Type B pancreatic cell (in vitro differentiated cells): ENCODE measurements at regions not wholly inside any gene's neighbourhood (a gene's known extent, or its start where the extent isn't known, plus 50 kb on each side); places are given as distances from the start of the nearest gene placed in this dataset.

Experiments used
- DNase-seq: peaks from one replicate; pipeline ENCODE4 v3.0.0; 2021; ENCODE audit warnings: mixed read lengths; ENCODE audit not compliant: unreplicated experiment; ENCODE audit errors: extremely low spot score
- H3K27ac Mint-ChIP-seq: 2 replicates; pipeline ENCODE4 v1.8.0; 2021; ENCODE audit warnings: mild to moderate bottlenecking, mixed read lengths
- H3K27me3 Mint-ChIP-seq: 2 replicates; pipeline ENCODE4 v1.8.0; 2021; ENCODE audit warnings: mixed read lengths
- H3K36me3 Mint-ChIP-seq: 2 replicates; pipeline ENCODE4 v1.8.0; 2021; ENCODE audit warnings: mixed read lengths
- H3K4me1 Mint-ChIP-seq: one replicate; pipeline ENCODE4 v1.8.0; 2021; ENCODE audit warnings: mixed read lengths; ENCODE audit not compliant: unreplicated experiment
- H3K4me3 Mint-ChIP-seq: 2 replicates; pipeline ENCODE4 v1.8.0; 2021; ENCODE audit warnings: mild to moderate bottlenecking, mixed read lengths
- H3K9me3 Mint-ChIP-seq: 2 replicates; pipeline ENCODE4 v1.8.0; 2021; ENCODE audit warnings: mixed read lengths
- CTCF ChIP-seq: fragments of 200-600 bp; sonication (generic); conservative IDR thresholded peaks from 2 replicates; pipeline ENCODE4 v1.5.0; 2021; ENCODE audit warnings: antibody characterized with exemption, mild to moderate bottlenecking

GRCh38 chr1:114333690-114334089 lies 177.3 kb downstream of the TRIM33 start:
- no peaks in the 10 kb centered on the region for H3K4me1 Mint-ChIP-seq
- H3K27me3 Mint-ChIP-seq = peaks cover 28% of the 10 kb centered on the region
- no peak for DNase-seq
- no peaks in the 10 kb centered on the region for H3K9me3 Mint-ChIP-seq
- no peak for TF ChIP-seq CTCF
- no peak overlapping the region for H3K4me3 Mint-ChIP-seq
- no peaks in the 10 kb centered on the region for H3K36me3 Mint-ChIP-seq
- no peak overlapping the region for H3K27ac Mint-ChIP-seq

GRCh38 chr1:114331936-114332335 lies 178.3 kb upstream of the SYT6 start:
- no peak for TF ChIP-seq CTCF
- H3K27me3 Mint-ChIP-seq = peaks cover 32% of the 10 kb centered on the region
- no peak overlapping the region for H3K4me3 Mint-ChIP-seq
- H3K36me3 Mint-ChIP-seq = no peaks in the 10 kb centered on the region
- H3K9me3 Mint-ChIP-seq = no peaks in the 10 kb centered on the region
- no peaks in the 10 kb centered on the region for H3K4me1 Mint-ChIP-seq
- DNase-seq = no peak
- no peak overlapping the region for H3K27ac Mint-ChIP-seq

- no peak overlapping the region for H3K27ac Mint-ChIP-seq
- no peak overlapping the region for H3K4me3 Mint-ChIP-seq
- H3K27me3 Mint-ChIP-seq = peaks cover 32% of the 10 kb centered on the region
- no peaks in the 10 kb centered on the region for H3K36me3 Mint-ChIP-seq
- DNase-seq = no peak
- TF ChIP-seq CTCF = no peak
- no peaks in the 10 kb centered on the region for H3K9me3 Mint-ChIP-seq
- H3K4me1 Mint-ChIP-seq = no peaks in the 10 kb centered on the region
Observed at GRCh38 chr1:114330451-114330983, 176.8 kb upstream of the SYT6 start.

- no peak for DNase-seq
- Mint-ChIP-seq H3K36me3 (no peaks in the 10 kb centered on the region), H3K4me1 (no peaks in the 10 kb centered on the region), H3K4me3 (no peak overlapping the region), H3K27ac (no peak overlapping the region), H3K27me3 (peaks cover 26% of the 10 kb centered on the region), H3K9me3 (no peaks in the 10 kb centered on the region)
- TF ChIP-seq CTCF = no peak
Observed at GRCh38 chr1:114328361-114328904, 174.8 kb upstream of the SYT6 start.

GRCh38 chr1:114324662-114324965 lies 170.9 kb upstream of the SYT6 start:
- peaks cover 5% of the 10 kb centered on the region for H3K27me3 Mint-ChIP-seq
- no peaks in the 10 kb centered on the region for H3K9me3 Mint-ChIP-seq
- no peak overlapping the region for H3K4me3 Mint-ChIP-seq
- no peaks in the 10 kb centered on the region for H3K36me3 Mint-ChIP-seq
- H3K4me1 Mint-ChIP-seq = no peaks in the 10 kb centered on the region
- H3K27ac Mint-ChIP-seq = no peak overlapping the region
- no peak for DNase-seq
- no peak for TF ChIP-seq CTCF
